ENCODE measurements at regions not wholly inside any gene's neighbourhood (a gene's known extent, or its start where the extent isn't known, plus 50 kb on each side); places are given as distances from the start of the nearest gene placed in this dataset.

GRCh38 chr3:1469687-1470086 lies 376.9 kb downstream of the CNTN6 start:
- Histone ChIP-seq H3K4me3 (replicated peaks in 1 of 3; ENCODE audit: insufficient read depth in 1 of 3, low read depth in 1 of 3, low read length in 3 of 3) (no peak overlapping the region), H3K9me3 (replicated peaks; ENCODE audit: control insufficient read depth, insufficient read depth, low read length) (peaks cover 2% of the 10 kb centered on the region), H3K4me1 (ENCODE audit: control insufficient read depth, extremely low read depth, insufficient read depth, low read length) (no peaks in the 10 kb centered on the region), H3K27me3 (ENCODE audit: control insufficient read depth in 2 of 2, insufficient read depth in 2 of 2, low read length in 2 of 2) (no peaks in the 10 kb centered on the region), H2AFZ (ENCODE audit: low read depth, low read length) (no peak overlapping the region), H3K9ac (replicated peaks; ENCODE audit: extremely low read depth, insufficient read depth, low read length) (no peak overlapping the region), H3K9me1 (replicated peaks; ENCODE audit: control insufficient read depth, extremely low read depth, insufficient read depth, low read length) (no peaks in the 10 kb centered on the region), H3K36me3 (ENCODE audit: control insufficient read depth in 2 of 2, extremely low read depth in 1 of 2, insufficient read depth in 2 of 2, low read length in 2 of 2) (no peaks in the 10 kb centered on the region), H3K27ac (ENCODE audit: insufficient read depth, low read depth, low read length) (no peak overlapping the region), H3K4me2 (ENCODE audit: insufficient read depth, low read length) (no peak overlapping the region), H4K20me1 (replicated peaks; ENCODE audit: control insufficient read depth, extremely low read depth, insufficient read depth, low read length) (no peaks in the 10 kb centered on the region), H3K79me2 (ENCODE audit: control insufficient read depth, insufficient read depth, low read length) (no peaks in the 10 kb centered on the region)
- POLR2A ChIA-PET: no interaction called here
- TF ChIP-seq MAX (IDR thresholded peaks at IDR 0.05; ENCODE audit: insufficient read depth, insufficient read length) (no peak), CTCF (IDR thresholded peaks at IDR 0.05; ENCODE audit: extremely low read depth in 1 of 2, insufficient read depth in 1 of 2, low read depth in 1 of 2, low read length in 2 of 2) (no peak), GATA2 (IDR thresholded peaks at IDR 0.05; ENCODE audit: insufficient read depth, insufficient read length, low read depth, low read length) (no peak), FOS (IDR thresholded peaks at IDR 0.05; ENCODE audit: borderline replicate concordance, insufficient read depth, low read length) (no peak), EZH2 (IDR thresholded peaks at IDR 0.05; ENCODE audit: borderline replicate concordance, low read depth, low read length, severe bottlenecking) (no peak), JUN (IDR thresholded peaks at IDR 0.05; ENCODE audit: borderline replicate concordance, insufficient read depth, insufficient read length, low read depth) (no peak), POLR2A (IDR thresholded peaks at IDR 0.05; ENCODE audit: low read depth, low read length) (no peak), MYC (IDR thresholded peaks at IDR 0.05; ENCODE audit: low read depth, low read length) (no peak), POLR2AphosphoS5 (IDR thresholded peaks at IDR 0.05; ENCODE audit: insufficient read depth, low read depth, low read length) (no peak)
- DNase-seq (ENCODE audit: low read depth, low spot score) (no peak), FAIRE-seq (no peak)
- intact Hi-C loops (cut with micrococcal nuclease): no loop called here
- CTCF ChIA-PET: no interaction called here
- BruUV-seq (replicated peaks): no TSS peak
- dilution Hi-C loops (cut with MboI; ENCODE audit: extremely low pct_ligation_motif_present, low sequenced_read_pairs): no loop called here
